Lower lobe of right lung (tissue), 2 donors: ENCODE measurements at regions not wholly inside any gene's neighbourhood (a gene's known extent, or its start where the extent isn't known, plus 50 kb on each side); places are given as distances from the start of the nearest gene placed in this dataset.
A peak's percentile ranks its signal among the peaks of the same experiment; 100 is the strongest.
"Not testable (repeated sequence)": the region's sequence is repeated elsewhere in the genome, so short reads cannot be mapped to it uniquely, and the experiment has no call there.

Experiments
- ATAC-seq, 2 donors: fragments of 200-7000 bp; cut with Tn5 transposase; one replicate each; pipeline ENCODE4 v1.9.1; 2020 to 2022; ENCODE audit warnings: mild to moderate bottlenecking in 2 of 2, moderate library complexity in 2 of 2
- DNase-seq: peaks from one replicate; pipeline ENCODE4 v3.0.0-alpha.2; 2020
- H3K27ac ChIP-seq: fragments of 200-600 bp; one replicate; pipeline ENCODE4 v1.8.0; 2022
- H3K27me3 ChIP-seq: fragments of 200-600 bp; one replicate; pipeline ENCODE4 v1.8.0; 2022; ENCODE audit warnings: low read depth
- H3K36me3 ChIP-seq: fragments of 200-600 bp; one replicate; pipeline ENCODE4 v1.8.0; 2022; ENCODE audit warnings: mild to moderate bottlenecking
- H3K4me1 ChIP-seq: fragments of 200-600 bp; one replicate; pipeline ENCODE4 v1.8.0; 2022
- H3K4me3 ChIP-seq: fragments of 200-600 bp; one replicate; pipeline ENCODE4 v1.8.0; 2022; ENCODE audit warnings: mild to moderate bottlenecking
- H3K9me3 ChIP-seq: fragments of 200-600 bp; one replicate; pipeline ENCODE4 v1.8.0; 2022
- CTCF ChIP-seq: fragments of 200-600 bp; IDR thresholded peaks from one replicate; pipeline ENCODE4 v1.8.0; 2022; ENCODE audit warnings: antibody characterized with exemption, mild to moderate bottlenecking
- intact Hi-C: fragments of 100-400 bp; cut with DNase I; formaldehyde crosslinking; loops from one replicate; pipeline ENCODE4 v1.11.0; 2022
- donor health status: DM: no; HTN: yes; CAD: no; lungs with severe emphysema.

- no peaks in the 10 kb centered on the region for H3K27me3 ChIP-seq
- H3K9me3 ChIP-seq: no peaks in the 10 kb centered on the region
- TF ChIP-seq CTCF: no peak
- intact Hi-C loops: no loop called here
- no peak overlapping the region for H3K27ac ChIP-seq
- no peak overlapping the region for H3K4me3 ChIP-seq
- DNase-seq (no peak), ATAC-seq (no peak)
- no peaks in the 10 kb centered on the region for H3K36me3 ChIP-seq
- H3K4me1 ChIP-seq: peaks cover 13% of the 10 kb centered on the region
Measured at GRCh38 chr9:117649126-117649525, 55.1 kb upstream of the TLR4 start.

GRCh38 chr9:117644932-117645636, 59.1 kb upstream of the TLR4 start:
- Histone ChIP-seq H3K27me3 (peaks cover 13% of the 10 kb centered on the region), H3K9me3 (no peaks in the 10 kb centered on the region), H3K4me1 (peaks cover 14% of the 10 kb centered on the region), H3K36me3 (no peaks in the 10 kb centered on the region), H3K4me3 (peak overlapping the region; percentile 33), H3K27ac (no peak overlapping the region)
- no peak for TF ChIP-seq CTCF
- peak; percentile 51 to 71 for ATAC-seq
- DNase-seq: no peak
- intact Hi-C loops: no loop called here

- peaks cover 14% of the 10 kb centered on the region for H3K4me1 ChIP-seq
- ATAC-seq (peak; percentile 89 to 92), DNase-seq (peak; percentile 76)
- intact Hi-C loops: no loop called here
- peaks cover 13% of the 10 kb centered on the region for H3K27me3 ChIP-seq
- H3K27ac ChIP-seq: no peak overlapping the region
- H3K36me3 ChIP-seq: no peaks in the 10 kb centered on the region
- no peaks in the 10 kb centered on the region for H3K9me3 ChIP-seq
- H3K4me3 ChIP-seq: peak overlapping the region; percentile 33
- peak; percentile 96 for TF ChIP-seq CTCF
Measured at GRCh38 chr9:117644133-117644931, 59.9 kb upstream of the TLR4 start.

- Histone ChIP-seq H3K36me3 (no peaks in the 10 kb centered on the region), H3K27ac (no peak overlapping the region), H3K4me3 (no peak overlapping the region), H3K4me1 (peaks cover 14% of the 10 kb centered on the region), H3K9me3 (no peaks in the 10 kb centered on the region), H3K27me3 (peaks cover 13% of the 10 kb centered on the region)
- DNase-seq (no peak), ATAC-seq (no peak)
- intact Hi-C loops: no loop called here
- no peak for TF ChIP-seq CTCF
Measured at GRCh38 chr9:117643288-117643654, 60.9 kb upstream of the TLR4 start.

- intact Hi-C loops, DNase-seq, H3K4me3 ChIP-seq, H3K9me3 ChIP-seq, H3K36me3 ChIP-seq, H3K27ac ChIP-seq, ATAC-seq: not testable (repeated sequence)
- H3K4me1 ChIP-seq: peaks cover 14% of the 10 kb centered on the region
- H3K27me3 ChIP-seq: peaks cover 13% of the 10 kb centered on the region
Measured at GRCh38 chr9:117642571-117643287, 61.5 kb upstream of the TLR4 start.
